Heart left ventricle (tissue), 13 donors: ENCODE measurements at regions not wholly inside any gene's neighbourhood (a gene's known extent, or its start where the extent isn't known, plus 50 kb on each side); places are given as distances from the start of the nearest gene placed in this dataset.

Experiments used
- POLR2A ChIP-seq, 2 donors: fragments of 450-650 bp; IDR thresholded peaks; one replicate each; pipeline ENCODE4 v1.6.1; 2017; ENCODE audit warnings: antibody characterized with exemption in 2 of 2, mild to moderate bottlenecking in 2 of 2, moderate library complexity in 2 of 2
- TF ChIP-seq, protein P1 (sequence below), 12 donors: fragments of 200-600 bp; sonication (generic) in 4 of 12; IDR thresholded peaks; one replicate each; pipeline versions ENCODE4 v1.5.0 to v1.8.0; 2018 to 2022; ENCODE audit warnings: antibody characterized with exemption in 12 of 12, mild to moderate bottlenecking in 5 of 12
- donor health status: ischemic (EF 13 %, LVEDD 7.1; RV severe dilation, severe dysfunction).
- donor health status: DM: no; HTN: yes; CAD: no.
- donor health status: DM: no; HTN: no; CAD: no.
- donor health status: ischemic (EF 25% LVEDD 6.9; RV normal size, moderate dysfunction).
- donor health status: ischemic (EF 25% LVEDD 5.7; RV mildly dilated, moderate dysfunction).
- donor health status: ischemic (EF 35%, LVEDD 5.7; RV mildly dilated, moderate dysfunction).
- donor health status: nonischemic (EF 11% LVEDD 7.7; RV severe dilation, severe dysfunction).
- donor health status: DM: yes; HTN: yes; CAD: no.
- donor health status: PGD.
- donor health status: ischemic (EF 29% LVEDD 5.4; RV normal size, mild dysfunction).
- donor health status: nonischemic (EF 23%, LVEDD 6.1; RV moderate dilation, normal function).

DNA sequence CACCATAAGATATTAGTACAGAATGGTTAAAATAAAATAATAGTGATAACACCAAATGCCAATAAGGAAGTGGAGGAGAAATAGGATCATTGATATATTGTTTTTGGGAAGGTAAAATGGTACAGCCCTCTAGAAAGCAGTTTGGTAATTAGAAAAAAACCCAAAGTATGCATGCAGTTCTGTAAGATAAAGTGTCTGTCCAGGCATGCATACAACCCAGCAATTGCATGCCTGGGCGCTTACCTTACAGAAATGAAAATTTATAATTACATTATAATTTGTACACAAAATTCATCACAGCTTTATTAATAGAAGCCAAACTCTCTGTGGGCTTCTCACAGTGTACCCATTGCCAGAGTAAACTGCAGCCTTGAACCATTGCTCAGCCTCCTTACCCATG lies 124.7 kb downstream of the TTC6 start:
- TF ChIP-seq, protein P1, sequence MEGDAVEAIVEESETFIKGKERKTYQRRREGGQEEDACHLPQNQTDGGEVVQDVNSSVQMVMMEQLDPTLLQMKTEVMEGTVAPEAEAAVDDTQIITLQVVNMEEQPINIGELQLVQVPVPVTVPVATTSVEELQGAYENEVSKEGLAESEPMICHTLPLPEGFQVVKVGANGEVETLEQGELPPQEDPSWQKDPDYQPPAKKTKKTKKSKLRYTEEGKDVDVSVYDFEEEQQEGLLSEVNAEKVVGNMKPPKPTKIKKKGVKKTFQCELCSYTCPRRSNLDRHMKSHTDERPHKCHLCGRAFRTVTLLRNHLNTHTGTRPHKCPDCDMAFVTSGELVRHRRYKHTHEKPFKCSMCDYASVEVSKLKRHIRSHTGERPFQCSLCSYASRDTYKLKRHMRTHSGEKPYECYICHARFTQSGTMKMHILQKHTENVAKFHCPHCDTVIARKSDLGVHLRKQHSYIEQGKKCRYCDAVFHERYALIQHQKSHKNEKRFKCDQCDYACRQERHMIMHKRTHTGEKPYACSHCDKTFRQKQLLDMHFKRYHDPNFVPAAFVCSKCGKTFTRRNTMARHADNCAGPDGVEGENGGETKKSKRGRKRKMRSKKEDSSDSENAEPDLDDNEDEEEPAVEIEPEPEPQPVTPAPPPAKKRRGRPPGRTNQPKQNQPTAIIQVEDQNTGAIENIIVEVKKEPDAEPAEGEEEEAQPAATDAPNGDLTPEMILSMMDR (IDR thresholded peaks at IDR 0.05), result no peak
- TF ChIP-seq POLR2A (IDR thresholded peaks at IDR 0.05), result no peak
